HepG2 (cell line): ENCODE measurements at regions not wholly inside any gene's neighbourhood (a gene's known extent, or its start where the extent isn't known, plus 50 kb on each side); places are given as distances from the start of the nearest gene placed in this dataset.

Experiments used
- ATRX ChIP-seq: sonication (generic); formaldehyde crosslinking; IDR thresholded peaks from 2 replicates; pipeline ENCODE4 v1.4.0; 2020; ENCODE audit warnings: missing genetic modification reagents, borderline replicate concordance
- EP300 ChIP-seq, 3 experiments: sonication (generic) in 1 of 3; formaldehyde crosslinking in 1 of 3; IDR thresholded peaks; 2 replicates each; pipeline versions ENCODE4 v1.5.1 to v1.6.1; 2011 to 2020; ENCODE audit warnings: low read depth in 2 of 3, low read length in 2 of 3, borderline replicate concordance in 1 of 3, improper control_type of control experiment in 1 of 3, mild to moderate bottlenecking in 1 of 3, missing genetic modification reagents in 1 of 3, moderate library complexity in 1 of 3
- FLYWCH1 ChIP-seq: sonication (generic); formaldehyde crosslinking; IDR thresholded peaks from 2 replicates; pipeline ENCODE4 v1.8.1; 2023; ENCODE audit warnings: mild to moderate bottlenecking, missing genetic modification reagents
- FOXA1 ChIP-seq, 2 experiments: fragments of 450-650 bp in 1 of 2; sonication (generic) in 1 of 2; formaldehyde crosslinking in 1 of 2; IDR thresholded peaks; 2 replicates each; pipeline versions ENCODE4 v1.4.0 to v1.6.1; 2016 to 2020; ENCODE audit warnings: missing genetic modification reagents in 1 of 2
- MAZ ChIP-seq, 2 experiments: sonication (generic) in 1 of 2; formaldehyde crosslinking in 1 of 2; IDR thresholded peaks; 2 replicates each; pipeline versions ENCODE4 v1.5.0 to v1.6.1; 2012 to 2020; ENCODE audit warnings: low read depth in 2 of 2, mild to moderate bottlenecking in 2 of 2, borderline replicate concordance in 1 of 2, improper control_type of control experiment in 1 of 2, low read length in 1 of 2, missing genetic modification reagents in 1 of 2, moderate library complexity in 1 of 2
- PHF21A ChIP-seq: sonication (generic); formaldehyde crosslinking; IDR thresholded peaks from 2 replicates; pipeline ENCODE4 v1.5.0; 2020; ENCODE audit warnings: mild to moderate bottlenecking, missing genetic modification reagents
- POLR2G ChIP-seq: fragments of 200-400 bp; formaldehyde crosslinking; IDR thresholded peaks from 2 replicates; pipeline ENCODE4 v1.6.1; 2018; ENCODE audit warnings: mild to moderate bottlenecking, low read depth, low read length, moderate library complexity
- RARA ChIP-seq: IDR thresholded peaks from 2 replicates; pipeline ENCODE4 v1.6.1; 2016; ENCODE audit warnings: missing genetic modification reagents, missing compliant biosample characterization
- SRSF1 ChIP-seq: fragments of 200-400 bp; formaldehyde crosslinking; optimal IDR thresholded peaks from 2 replicates; pipeline ENCODE3; 2017; ENCODE audit warnings: mild to moderate bottlenecking, low read depth, low read length, moderate library complexity
- THAP11 ChIP-seq: IDR thresholded peaks from 2 replicates; pipeline ENCODE4 v1.6.1; 2016; ENCODE audit warnings: missing biosample characterization, missing genetic modification reagents
- YY1 ChIP-seq: IDR thresholded peaks from 2 replicates; pipeline ENCODE4 v1.6.1; 2011; ENCODE audit warnings: low read length, low read depth, moderate library complexity, mild to moderate bottlenecking; ENCODE audit not compliant: insufficient read depth, insufficient replicate concordance
- ZMYM3 ChIP-seq: sonication (generic); formaldehyde crosslinking; IDR thresholded peaks from 2 replicates; pipeline ENCODE4 v1.5.1; 2020; ENCODE audit warnings: mild to moderate bottlenecking, missing genetic modification reagents
- ZNF292 ChIP-seq: sonication (generic); formaldehyde crosslinking; IDR thresholded peaks from 2 replicates; pipeline ENCODE4 v1.8.1; 2022; ENCODE audit warnings: mild to moderate bottlenecking, low read depth, missing genetic modification reagents, borderline replicate concordance
- ZNF350 ChIP-seq: sonication (generic); formaldehyde crosslinking; IDR thresholded peaks from 2 replicates; pipeline ENCODE4 v1.4.0; 2020; ENCODE audit warnings: mild to moderate bottlenecking, low read depth, missing genetic modification reagents, borderline replicate concordance
- ZNF441 ChIP-seq: sonication (generic); formaldehyde crosslinking; IDR thresholded peaks from 2 replicates; pipeline ENCODE4 v1.7.0; 2021; ENCODE audit warnings: missing genetic modification reagents, borderline replicate concordance
- ZNF558 ChIP-seq: sonication (generic); formaldehyde crosslinking; IDR thresholded peaks from 2 replicates; pipeline ENCODE4 v1.9.0; 2022; ENCODE audit warnings: mild to moderate bottlenecking, missing genetic modification reagents, borderline replicate concordance
- ZNF652 ChIP-seq: IDR thresholded peaks from 2 replicates; pipeline ENCODE4 v1.6.1; 2016; ENCODE audit warnings: low read depth, borderline replicate concordance
- TF ChIP-seq, protein P1 (sequence below): sonication (generic); formaldehyde crosslinking; IDR thresholded peaks from 2 replicates; pipeline ENCODE4 v1.8.1; 2023; ENCODE audit warnings: mild to moderate bottlenecking, missing genetic modification reagents, borderline replicate concordance
- TF ChIP-seq, protein P2 (sequence below), 2 experiments: IDR thresholded peaks; 2 replicates each; pipeline ENCODE4 v1.6.1; 2011 to 2012; ENCODE audit warnings: low read length in 2 of 2, borderline replicate concordance in 1 of 2, low read depth in 1 of 2, mild to moderate bottlenecking in 1 of 2, moderate library complexity in 1 of 2
- TF ChIP-seq, protein P3 (sequence below): sonication (generic); formaldehyde crosslinking; conservative IDR thresholded peaks from 2 replicates; pipeline ENCODE4 v1.4.0; 2020; ENCODE audit warnings: mild to moderate bottlenecking, missing genetic modification reagents, moderate library complexity

DNA sequence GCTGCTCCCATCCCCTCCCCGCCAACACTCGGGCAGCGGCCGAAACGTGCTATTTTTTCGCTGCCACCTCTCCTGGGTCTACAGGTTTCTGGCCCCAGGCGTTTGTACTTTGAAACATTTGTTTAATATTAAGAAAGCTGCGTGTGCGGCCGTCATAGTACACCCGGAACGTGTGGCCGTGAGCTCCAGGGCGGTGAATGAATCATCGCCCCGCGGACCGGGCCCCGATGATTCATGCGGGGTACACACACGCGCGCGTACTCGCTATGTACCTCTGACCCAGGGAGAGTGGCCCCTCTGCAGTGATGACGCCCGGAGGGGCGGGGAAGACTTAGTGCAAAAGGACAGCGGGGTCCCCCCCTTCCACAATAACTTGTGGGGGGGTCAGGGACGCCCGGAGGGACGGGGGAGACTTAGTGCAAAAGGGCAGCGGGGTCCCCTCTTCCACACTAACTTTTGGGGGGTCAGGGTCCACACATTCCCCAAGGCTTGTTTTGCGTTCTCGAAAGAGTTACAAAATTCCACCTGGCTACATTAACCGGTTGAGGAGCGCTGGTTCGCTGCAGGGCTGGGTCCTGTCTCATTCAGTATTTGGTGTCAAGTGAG, 56.5 kb upstream of the PCGF5 start (continued):
- peak; percentile 60 for TF ChIP-seq ZNF350
- 0 out of 2 replicates have a peak, but pooled peaks have one; percentile 25 for TF ChIP-seq ZNF652 (CRISPR knock-in tag)
- peak; percentile 46; the same call in 1 of the 2 replicates for TF ChIP-seq ZNF441 (CRISPR knock-in tag)
- peak in 1 of 2 experiments; percentile 38; a peak in 2 of 4 replicates for TF ChIP-seq EP300 (IDR thresholded peaks at IDR 0.05; ENCODE audit: low read depth in 2 of 2, low read length in 2 of 2)
- peak; percentile 27; the same call in 1 of the 2 replicates for TF ChIP-seq EP300 (CRISPR knock-in tag; IDR thresholded peaks at IDR 0.05; ENCODE audit: borderline replicate concordance)
- TF ChIP-seq ZNF292 (CRISPR knock-in tag) = peak; percentile 44; the same call in 1 of the 2 replicates
- TF ChIP-seq, protein P1, sequence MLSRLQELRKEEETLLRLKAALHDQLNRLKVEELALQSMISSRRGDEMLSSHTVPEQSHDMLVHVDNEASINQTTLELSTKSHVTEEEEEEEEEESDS (CRISPR knock-in tag) = 0 out of 2 replicates have a peak, but pooled peaks have one; percentile 50
- TF ChIP-seq, protein P2, sequence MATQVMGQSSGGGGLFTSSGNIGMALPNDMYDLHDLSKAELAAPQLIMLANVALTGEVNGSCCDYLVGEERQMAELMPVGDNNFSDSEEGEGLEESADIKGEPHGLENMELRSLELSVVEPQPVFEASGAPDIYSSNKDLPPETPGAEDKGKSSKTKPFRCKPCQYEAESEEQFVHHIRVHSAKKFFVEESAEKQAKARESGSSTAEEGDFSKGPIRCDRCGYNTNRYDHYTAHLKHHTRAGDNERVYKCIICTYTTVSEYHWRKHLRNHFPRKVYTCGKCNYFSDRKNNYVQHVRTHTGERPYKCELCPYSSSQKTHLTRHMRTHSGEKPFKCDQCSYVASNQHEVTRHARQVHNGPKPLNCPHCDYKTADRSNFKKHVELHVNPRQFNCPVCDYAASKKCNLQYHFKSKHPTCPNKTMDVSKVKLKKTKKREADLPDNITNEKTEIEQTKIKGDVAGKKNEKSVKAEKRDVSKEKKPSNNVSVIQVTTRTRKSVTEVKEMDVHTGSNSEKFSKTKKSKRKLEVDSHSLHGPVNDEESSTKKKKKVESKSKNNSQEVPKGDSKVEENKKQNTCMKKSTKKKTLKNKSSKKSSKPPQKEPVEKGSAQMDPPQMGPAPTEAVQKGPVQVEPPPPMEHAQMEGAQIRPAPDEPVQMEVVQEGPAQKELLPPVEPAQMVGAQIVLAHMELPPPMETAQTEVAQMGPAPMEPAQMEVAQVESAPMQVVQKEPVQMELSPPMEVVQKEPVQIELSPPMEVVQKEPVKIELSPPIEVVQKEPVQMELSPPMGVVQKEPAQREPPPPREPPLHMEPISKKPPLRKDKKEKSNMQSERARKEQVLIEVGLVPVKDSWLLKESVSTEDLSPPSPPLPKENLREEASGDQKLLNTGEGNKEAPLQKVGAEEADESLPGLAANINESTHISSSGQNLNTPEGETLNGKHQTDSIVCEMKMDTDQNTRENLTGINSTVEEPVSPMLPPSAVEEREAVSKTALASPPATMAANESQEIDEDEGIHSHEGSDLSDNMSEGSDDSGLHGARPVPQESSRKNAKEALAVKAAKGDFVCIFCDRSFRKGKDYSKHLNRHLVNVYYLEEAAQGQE (IDR thresholded peaks at IDR 0.05; ENCODE audit: borderline replicate concordance in 1 of 2, low read depth in 1 of 2, low read length in 2 of 2) = 0 out of 4 replicates have a peak, but pooled peaks of 1 of the 2 experiments have one; percentile 15
- TF ChIP-seq ZNF558 (CRISPR knock-in tag) = peak; percentile 66; the same call in 1 of the 2 replicates
- peak; percentile 42; the same call in 1 of the 2 replicates for TF ChIP-seq THAP11 (CRISPR knock-in tag)
- peak; percentile 54; the same call in 1 of the 2 replicates for TF ChIP-seq POLR2G
- TF ChIP-seq, protein P3, sequence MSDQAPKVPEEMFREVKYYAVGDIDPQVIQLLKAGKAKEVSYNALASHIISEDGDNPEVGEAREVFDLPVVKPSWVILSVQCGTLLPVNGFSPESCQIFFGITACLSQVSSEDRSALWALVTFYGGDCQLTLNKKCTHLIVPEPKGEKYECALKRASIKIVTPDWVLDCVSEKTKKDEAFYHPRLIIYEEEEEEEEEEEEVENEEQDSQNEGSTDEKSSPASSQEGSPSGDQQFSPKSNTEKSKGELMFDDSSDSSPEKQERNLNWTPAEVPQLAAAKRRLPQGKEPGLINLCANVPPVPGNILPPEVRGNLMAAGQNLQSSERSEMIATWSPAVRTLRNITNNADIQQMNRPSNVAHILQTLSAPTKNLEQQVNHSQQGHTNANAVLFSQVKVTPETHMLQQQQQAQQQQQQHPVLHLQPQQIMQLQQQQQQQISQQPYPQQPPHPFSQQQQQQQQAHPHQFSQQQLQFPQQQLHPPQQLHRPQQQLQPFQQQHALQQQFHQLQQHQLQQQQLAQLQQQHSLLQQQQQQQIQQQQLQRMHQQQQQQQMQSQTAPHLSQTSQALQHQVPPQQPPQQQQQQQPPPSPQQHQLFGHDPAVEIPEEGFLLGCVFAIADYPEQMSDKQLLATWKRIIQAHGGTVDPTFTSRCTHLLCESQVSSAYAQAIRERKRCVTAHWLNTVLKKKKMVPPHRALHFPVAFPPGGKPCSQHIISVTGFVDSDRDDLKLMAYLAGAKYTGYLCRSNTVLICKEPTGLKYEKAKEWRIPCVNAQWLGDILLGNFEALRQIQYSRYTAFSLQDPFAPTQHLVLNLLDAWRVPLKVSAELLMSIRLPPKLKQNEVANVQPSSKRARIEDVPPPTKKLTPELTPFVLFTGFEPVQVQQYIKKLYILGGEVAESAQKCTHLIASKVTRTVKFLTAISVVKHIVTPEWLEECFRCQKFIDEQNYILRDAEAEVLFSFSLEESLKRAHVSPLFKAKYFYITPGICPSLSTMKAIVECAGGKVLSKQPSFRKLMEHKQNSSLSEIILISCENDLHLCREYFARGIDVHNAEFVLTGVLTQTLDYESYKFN = peak; percentile 76
- no peak for TF ChIP-seq FOXA1 (IDR thresholded peaks at IDR 0.05)
- peak; percentile 35 for TF ChIP-seq FOXA1 (CRISPR knock-in tag; IDR thresholded peaks at IDR 0.05)
- TF ChIP-seq RARA (CRISPR knock-in tag) = peak; percentile 77
- peak; percentile 70 for TF ChIP-seq SRSF1
- TF ChIP-seq ATRX = no peak
- TF ChIP-seq ZMYM3 (CRISPR knock-in tag) = peak; percentile 55; the same call in 1 of the 2 replicates
- TF ChIP-seq PHF21A = peak; percentile 84
- no peak for TF ChIP-seq FLYWCH1 (CRISPR knock-in tag)
- TF ChIP-seq YY1 = peak; percentile 8
- 0 out of 2 replicates have a peak, but pooled peaks have one; percentile 28 for TF ChIP-seq MAZ (IDR thresholded peaks at IDR 0.05; ENCODE audit: borderline replicate concordance, low read depth, low read length)
- TF ChIP-seq MAZ (CRISPR knock-in tag; IDR thresholded peaks at IDR 0.05; ENCODE audit: low read depth) = peak; percentile 71; the same call in 1 of the 2 replicates
